GM18519 (cell line): ENCODE measurements at regions not wholly inside any gene's neighbourhood (a gene's known extent, or its start where the extent isn't known, plus 50 kb on each side); places are given as distances from the start of the nearest gene placed in this dataset.

Experiments
- ATAC-seq: cut with Tn5 transposase; IDR thresholded peaks from one replicate; pipeline ENCODE4 v1.9.1; 2021; ENCODE audit warnings: mild to moderate bottlenecking, moderate library complexity; ENCODE audit not compliant: unreplicated experiment, low FRiP score

DNA sequence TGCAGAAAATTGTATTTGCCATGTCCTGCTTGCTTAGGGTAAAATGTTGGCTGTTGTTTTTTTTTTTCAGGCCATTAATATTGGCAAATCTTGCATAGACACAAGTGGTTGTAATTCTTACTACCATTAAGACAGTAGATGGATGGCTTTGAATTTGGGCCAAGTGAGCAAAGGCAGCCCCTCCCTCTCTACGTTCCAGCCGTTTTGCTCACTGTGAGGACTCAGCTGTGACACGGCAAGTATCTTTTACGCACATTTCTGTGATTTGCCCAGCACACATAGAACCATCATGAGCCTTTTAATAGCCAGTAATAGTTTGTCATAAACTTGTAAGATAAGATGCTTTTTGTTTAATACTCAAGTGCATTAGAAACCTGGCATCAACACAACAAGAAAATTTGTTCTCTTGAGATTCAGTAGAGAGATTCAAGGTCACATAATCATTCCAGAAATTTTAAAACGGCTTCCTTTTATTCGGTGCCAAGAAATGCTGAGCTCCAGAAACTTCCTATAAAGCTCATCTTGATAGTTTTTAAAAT is 205.2 kb upstream of the ADCY2 start:
- ATAC-seq: no peak

DNA sequence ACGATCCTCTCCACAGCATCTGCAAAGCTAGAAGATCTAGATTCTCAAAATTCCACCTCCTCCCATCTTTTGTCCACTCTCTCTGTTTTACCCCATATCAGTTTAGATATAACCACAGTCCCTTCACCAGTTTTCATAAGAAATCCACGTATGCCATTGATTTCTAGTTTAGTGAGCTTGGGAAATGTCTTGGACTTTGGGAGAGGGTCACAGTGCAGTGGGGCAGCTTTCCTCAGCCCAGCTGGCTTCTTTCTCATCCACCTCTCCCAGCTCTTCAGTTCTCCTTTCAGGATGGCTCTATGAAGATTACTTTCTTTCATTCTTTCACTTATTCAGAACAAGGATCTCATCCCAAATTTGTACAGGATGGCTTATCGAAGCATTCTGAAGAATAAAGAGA is 203.9 kb upstream of the ADCY2 start:
- ATAC-seq: no peak

DNA sequence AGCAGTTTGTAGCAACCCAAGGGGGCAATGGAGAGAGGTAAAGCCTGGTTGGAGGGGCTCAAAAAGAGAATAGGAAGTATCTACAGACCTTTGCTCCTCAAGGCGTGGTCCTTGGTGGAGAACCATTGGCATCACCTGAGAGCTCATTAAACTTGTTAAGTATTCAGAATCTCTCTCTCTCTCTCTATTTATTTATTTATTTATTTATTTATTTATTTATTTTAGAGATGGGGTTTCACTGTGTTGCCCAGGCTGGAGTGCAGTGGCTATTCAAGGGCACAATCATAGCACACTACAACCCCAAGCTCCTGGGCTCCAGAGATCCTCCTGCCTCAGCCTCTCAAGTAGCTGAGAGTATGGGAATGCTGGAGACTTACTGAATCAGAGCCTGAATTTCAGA is 193.1 kb upstream of the ADCY2 start:
- no peak for ATAC-seq

DNA sequence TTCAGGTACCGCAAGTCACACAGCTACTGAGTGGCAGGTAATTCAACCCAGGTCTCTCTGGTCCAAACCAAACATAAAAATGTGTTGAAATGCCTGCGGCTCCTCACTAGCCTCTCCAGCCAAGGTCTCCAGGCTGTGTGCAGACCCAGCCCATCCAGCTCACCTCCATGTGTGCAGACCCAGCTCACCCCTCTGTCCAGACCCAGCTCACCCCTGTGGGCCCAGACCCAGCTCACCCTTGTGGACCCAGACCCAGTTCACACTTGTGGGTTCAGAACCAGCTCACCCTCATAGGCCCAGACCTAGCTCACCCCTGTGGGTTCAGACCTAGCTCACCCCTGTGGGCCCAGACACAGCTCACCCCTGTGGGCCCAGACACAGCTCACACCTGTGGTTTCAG is 188.0 kb upstream of the ADCY2 start:
- no peak for ATAC-seq

DNA sequence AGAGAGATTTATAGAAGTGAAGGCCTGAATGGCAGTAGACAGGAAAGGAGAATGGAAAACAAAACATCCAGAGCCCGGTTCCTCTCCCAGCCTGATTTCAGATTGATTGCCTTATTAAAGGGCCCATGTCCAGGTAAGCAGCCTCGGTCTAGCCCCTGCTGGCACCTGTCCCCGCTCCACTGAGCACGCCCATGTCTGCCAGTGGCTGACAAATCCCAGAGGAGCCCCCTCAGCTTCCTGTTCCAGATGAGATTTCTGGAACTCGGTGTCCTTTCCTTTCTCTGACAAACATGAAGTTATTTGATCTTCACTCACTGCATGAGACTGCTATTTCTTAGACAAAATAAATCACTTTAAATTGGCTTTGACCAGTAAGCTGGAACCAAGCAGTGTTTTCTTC is 187.0 kb upstream of the ADCY2 start:
- ATAC-seq: no peak

DNA sequence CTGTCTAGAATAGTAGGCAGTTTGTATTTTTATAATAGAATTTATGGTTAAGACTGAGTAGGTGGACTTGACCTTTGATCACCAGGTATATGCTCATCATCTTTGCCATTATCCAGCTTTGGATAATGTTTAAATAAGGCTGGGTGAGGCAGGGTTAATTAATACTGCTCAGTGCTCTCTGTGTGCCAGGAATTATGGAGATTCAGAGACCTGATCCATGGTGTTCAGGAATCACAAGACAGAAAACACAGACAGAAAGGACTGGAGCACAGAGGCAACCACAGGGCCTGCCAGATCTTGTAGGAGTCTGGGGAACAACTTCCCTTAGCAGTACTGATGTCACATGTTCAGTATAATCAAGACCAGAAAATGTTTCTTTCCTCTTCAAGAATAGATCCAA is 186.3 kb upstream of the ADCY2 start:
- no peak for ATAC-seq

DNA sequence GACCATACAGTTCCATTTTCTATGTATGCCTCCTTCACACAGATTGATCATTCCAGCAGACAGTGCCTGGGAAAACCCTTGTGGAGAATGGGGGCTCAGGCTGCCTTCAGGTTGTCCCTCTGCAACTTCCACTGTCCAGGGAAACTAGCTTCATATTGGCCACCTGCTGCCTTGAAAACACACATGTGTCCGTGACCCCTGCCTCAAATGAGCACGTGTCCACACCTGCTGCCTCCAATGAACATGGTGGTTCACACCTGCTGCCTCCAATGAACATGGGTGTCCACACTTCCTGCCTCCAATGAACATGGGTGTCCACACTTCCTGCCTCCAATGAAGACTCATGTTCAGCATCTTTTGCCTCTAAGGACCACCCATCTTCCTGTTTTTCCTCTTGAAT is 185.4 kb upstream of the ADCY2 start:
- ATAC-seq: no peak

DNA sequence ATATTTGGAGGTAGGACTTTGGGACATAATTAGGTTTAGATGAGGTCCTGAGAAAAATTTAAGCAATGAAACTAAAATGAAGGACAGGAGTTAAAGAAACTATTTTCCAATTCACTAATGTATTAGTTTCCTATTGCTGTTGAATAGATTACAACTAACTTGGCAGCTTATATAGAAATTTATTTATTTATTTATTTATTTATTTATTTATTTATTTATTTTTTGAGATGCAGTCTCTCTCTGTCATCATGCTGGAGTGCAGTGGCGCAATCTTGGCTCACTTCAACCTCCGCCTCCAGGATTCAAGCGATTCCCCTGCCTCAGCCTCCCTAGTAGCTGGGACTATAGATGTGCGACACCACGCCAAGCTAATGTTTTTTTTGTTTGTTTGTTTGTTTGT is 182.4 kb upstream of the ADCY2 start:
- ATAC-seq: no peak

DNA sequence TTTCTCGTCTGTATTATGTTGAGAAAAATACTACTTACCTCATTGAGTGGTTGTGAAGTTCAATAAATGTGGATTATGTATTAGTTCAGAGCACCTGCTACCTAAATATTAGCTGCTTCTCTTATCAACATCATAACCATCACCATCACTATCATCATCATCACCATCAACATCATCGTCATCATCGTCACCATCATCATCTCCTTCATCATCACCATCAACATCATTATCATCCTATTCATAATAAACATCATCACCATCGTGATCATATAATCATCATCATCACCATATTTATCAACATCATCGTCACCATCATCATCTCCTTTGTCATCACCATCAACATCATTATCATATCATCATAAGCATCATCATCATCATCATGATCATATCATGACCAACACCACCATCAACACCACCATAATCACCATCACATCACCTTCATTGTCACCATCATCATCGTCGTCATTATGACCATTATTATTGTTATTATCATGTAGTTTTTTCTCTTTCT is 181.0 kb upstream of the ADCY2 start:
- ATAC-seq: no peak

DNA sequence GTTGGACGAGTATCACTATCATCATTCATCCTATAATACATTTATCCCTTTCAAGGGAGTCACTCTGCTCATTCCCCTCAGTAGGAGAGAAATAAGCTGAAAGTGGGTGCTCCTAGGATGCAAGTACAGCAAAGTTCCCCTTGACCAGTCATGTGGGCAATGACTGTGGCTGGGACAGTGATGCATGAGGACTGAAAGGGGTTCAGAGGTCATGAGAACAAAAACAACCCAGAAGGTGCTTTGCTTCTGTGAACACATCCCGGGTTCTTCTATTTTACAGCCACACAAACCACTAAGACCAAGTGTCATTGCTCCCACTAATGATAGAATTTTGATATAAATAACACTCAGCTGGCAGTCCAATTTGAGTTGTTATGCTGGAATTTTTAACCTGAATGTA is 177.8 kb upstream of the ADCY2 start:
- ATAC-seq: no peak

DNA sequence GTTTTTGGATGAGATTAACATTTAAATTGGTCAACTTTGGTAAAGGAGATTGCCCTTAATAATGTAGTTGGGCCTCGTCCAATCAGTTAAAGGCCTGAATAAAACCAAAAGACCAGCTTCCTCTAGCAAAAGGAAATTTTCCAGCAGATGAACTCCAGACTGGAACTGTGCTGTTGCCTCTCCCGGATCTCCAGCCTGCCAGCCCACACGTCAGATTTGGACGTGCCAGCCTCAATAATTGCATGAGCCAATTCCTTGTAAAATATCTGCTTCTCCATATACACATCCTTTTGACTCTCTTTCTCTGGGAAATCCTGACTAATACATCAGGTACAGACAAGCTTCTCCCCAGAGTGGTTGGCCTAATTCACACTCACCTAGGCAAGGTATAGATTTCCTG is 175.8 kb upstream of the ADCY2 start:
- ATAC-seq: no peak

DNA sequence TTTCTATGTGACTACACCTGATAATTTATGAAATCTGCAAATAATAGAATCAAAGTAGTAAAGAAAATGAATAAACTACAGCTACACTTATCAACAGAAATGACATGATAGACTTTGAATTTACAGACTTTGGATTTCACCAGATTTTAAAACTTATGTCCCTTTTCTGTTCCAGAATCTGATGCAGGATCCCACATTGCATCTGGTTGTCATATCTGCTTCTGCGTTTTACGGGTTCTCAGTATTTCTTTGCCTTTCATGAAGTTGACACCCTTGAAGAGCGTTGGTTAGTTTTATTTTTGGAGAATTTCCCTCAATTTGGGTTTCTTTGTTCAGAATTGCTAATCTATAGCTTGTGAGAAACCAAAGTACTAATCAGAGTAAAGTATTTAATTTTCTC is 174.9 kb upstream of the ADCY2 start:
- ATAC-seq: no peak

DNA sequence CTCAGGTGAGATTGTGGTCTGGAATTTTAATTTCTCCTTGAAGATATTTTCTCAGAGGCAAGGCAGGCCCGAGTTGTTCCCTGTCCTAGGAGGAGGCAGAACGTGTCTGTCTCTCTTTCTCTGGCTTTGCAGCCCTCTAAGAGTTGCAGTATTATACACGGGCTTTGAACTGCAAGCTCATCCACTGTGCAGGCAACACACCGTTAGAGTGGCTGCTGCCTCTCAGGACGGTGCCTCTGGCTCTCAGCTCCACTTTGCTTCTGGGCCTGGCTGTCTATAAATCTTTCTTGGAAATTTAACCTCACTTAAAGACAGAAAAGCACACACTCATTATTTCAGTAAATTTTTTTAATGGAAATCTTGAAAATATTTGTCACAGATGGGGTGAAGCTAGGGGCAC is 170.1 kb upstream of the ADCY2 start:
- no peak for ATAC-seq

DNA sequence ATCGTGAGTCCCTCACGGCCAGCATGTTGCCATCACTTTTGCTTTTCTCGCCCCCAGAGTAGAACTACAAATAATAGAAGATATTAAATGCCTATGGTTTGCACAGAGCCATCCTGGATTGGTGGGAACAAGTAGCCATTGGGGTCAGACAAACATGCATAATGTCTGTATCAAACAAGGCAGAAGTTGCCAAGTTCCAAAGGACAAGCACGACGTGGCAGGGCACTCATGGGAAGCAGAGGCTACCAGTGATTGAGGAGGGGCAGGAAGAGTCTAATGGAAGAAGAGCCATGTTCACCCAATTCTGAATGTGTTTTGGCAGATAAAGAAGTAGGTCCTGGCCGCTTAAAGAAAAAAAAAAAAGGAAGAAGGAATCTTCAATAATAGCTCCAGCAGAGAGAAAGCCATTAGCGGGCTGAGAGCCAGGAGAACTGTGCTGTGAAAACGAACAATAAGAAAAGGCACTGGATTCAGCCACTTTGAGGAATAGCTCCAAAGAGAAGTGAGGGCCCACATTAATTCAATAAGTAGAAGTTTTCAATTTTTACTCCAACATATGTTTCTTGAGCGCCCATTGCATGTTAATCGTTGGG is 153.7 kb upstream of the ADCY2 start:
- ATAC-seq: no peak

DNA sequence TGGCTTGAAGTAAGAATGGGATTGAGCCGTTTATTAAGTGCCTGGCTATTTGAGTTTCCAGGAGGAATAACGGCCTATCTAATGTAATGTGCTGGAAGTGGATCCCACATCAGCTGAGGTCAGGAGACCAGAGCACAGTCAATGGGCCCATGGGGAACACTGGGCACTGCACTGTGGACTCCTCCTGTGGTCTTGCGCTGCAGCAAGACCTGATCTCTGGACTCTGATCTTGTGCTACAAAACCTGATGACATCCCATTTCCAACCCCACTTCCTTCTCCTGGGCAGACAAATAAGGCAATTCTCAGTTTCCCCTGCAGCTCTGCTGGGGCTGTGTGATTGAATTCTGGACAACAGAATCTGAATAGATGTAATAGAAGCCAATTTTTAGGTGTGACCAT is 151.7 kb upstream of the ADCY2 start:
- no peak for ATAC-seq

DNA sequence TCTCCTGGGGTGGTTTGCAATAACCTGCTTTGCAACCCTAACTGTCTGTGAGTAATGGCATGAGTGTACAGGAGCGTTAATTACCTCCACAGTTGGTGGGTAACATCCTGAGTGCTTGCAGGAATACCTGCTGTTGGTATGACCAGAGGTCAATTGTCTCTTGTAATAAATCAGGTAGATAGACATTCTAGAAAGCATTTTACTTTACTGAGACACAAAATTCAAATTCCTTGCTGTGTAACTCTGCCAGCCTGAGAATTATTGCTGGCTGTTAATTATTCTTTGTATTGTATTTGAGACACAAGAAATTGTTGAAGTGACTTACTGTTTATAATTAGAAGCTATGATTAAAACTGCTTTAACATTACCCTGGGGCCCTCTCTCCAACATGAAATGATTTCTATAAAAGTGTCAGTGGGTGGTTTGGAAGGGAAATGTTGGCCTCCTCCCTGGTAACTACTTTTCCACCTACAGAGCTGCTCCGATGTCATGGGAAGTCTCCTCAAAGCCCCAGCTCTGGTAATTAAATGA is 150.8 kb upstream of the ADCY2 start:
- ATAC-seq: no peak

DNA sequence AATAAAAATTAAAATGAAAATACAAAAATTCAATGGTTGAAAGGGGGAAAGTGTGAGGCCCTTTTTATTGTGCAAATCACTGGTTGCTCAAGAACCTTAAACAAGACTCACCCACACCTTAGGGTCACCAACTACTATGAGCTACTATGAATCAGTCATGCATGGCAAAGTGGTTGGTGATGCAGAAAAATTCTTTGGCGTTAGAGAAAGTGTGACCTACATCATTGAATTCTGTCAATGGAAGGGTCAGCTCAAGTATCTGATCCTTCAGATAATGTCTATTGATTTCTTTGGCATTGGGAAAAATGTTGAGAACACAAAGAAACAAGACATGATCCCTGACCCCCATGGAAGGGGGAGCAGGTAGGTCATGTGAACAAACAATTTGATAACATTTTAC is 149.7 kb upstream of the ADCY2 start:
- ATAC-seq: no peak

DNA sequence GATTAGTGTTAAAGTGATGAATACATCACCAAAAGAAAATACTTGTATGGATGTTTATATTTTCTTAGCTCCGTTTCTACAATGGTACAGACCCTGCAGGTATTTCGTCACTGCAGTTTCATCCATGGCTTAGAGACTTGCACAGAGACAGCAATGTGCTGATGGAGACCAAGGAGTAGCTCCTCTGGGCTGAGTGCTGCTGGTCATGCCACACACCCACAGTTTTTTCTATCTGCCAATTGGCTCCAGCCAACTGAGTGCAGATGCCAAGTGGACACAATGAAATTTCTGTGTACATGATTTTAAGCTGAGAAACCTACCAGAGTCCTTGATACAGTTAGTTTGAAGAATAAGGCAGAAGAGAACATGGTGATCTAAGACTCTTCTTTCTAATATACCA is 145.9 kb upstream of the ADCY2 start:
- no peak for ATAC-seq

DNA sequence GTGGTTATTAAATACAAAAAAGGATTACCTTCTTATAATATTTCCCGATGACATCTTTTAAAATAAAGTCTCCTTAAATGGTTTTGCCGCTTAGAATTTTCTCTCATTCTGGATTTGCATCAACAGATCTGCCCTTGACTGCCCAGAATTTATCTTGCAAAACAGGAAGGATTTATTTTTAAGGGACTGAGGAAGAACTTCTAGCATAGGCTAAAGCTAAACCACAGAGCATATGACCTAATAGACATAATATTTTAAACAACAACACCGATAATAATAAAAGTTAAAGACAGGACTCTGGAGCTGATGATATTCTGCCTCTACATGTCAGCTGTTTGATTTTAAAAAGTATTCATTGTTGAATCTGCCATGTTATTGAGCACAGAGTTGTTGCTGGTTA is 145.3 kb upstream of the ADCY2 start:
- no peak for ATAC-seq

DNA sequence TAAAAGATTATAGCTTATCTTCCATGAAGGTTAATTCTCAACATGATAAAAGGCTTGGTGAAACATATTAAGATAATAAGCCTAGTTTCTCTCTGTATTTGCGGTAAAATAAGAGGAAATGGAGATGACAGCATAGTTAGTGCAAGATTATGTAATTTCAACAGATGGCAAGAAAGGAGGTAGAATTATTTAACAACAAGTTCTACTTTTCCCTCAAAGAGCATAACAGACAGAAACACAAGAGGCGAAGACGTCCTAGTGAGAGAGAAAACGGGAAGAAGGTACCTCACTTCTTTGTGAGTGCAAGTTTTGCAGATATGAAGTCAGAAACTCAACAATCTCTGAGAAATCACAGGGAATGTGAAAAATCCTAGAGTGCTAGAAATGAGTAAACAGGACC is 144.8 kb upstream of the ADCY2 start:
- ATAC-seq: no peak

DNA sequence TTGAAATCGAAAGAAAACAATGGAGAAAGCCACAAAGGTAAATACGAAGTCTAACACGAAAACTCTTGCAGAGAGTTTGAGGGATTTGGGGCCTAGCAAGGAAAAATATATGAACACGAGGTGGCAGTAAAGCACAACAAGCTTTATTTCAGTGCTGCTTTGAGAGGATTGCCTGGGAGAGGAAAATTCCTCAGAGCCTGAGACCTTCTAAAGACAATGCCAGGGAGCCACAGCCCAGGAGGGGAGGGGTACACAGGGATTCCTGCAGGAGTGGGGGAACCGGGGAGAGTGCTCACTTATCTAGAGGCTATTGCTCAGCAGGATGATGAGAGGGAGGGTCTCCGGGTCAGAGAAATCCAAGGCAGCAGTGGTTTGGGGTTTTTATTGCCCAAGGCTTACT is 134.9 kb upstream of the ADCY2 start:
- no peak for ATAC-seq

DNA sequence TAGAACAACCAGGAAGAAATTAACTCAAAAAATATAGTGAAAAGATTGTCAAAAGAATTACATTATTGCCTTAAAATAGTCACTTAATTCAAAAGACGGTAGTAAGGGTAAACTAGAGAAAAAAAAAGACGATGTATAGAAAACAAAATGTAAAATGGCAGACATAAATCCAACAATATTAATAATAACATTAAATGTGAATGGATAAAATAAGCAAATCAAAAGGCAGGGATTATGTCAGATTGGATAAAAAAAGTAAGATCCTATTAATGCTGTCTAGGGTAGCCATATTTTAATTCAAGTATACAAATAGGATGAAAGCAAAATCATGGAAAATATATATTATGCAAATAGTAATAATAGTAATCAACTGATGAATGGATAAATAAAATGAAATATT is 134.0 kb upstream of the ADCY2 start:
- ATAC-seq: no peak
